CD14-positive monocyte (primary cell): ENCODE measurements at regions not wholly inside any gene's neighbourhood (a gene's known extent, or its start where the extent isn't known, plus 50 kb on each side); places are given as distances from the start of the nearest gene placed in this dataset.

Experiments
- DNase-seq, 3 donors: peaks; one replicate each; pipeline ENCODE4 v3.0.0-alpha.2; 2011 to 2022
- H2AFZ ChIP-seq: 2 replicates; pipeline ENCODE4 v1.6.0; 2012; ENCODE audit warnings: mild to moderate bottlenecking, low read depth, low read length, inconsistent platforms; ENCODE audit not compliant: insufficient read depth, poor library complexity, severe bottlenecking
- H3K27ac ChIP-seq, 2 donors: 1 replicate in 1 of 2; 2 replicates in 1 of 2; pipeline ENCODE4 v1.5.1; 2012 to 2013; ENCODE audit warnings: low read length in 2 of 2, control low read depth in 1 of 2, inconsistent platforms in 1 of 2, low read depth in 1 of 2, mild to moderate bottlenecking in 1 of 2
- H3K27me3 ChIP-seq, 2 donors: one replicate each; pipeline versions ENCODE4 v1.6.0 to v1.6.1; 2011 to 2013; ENCODE audit warnings: low read length in 2 of 2; ENCODE audit not compliant: control insufficient read depth in 2 of 2, insufficient read depth in 2 of 2
- H3K36me3 ChIP-seq, 2 donors: replicated peaks in 1 of 2; 1 replicate in 1 of 2; 2 replicates in 1 of 2; pipeline versions ENCODE4 v1.5.1 to v1.6.1; 2012 to 2013; ENCODE audit warnings: low read length in 2 of 2, control low read depth in 1 of 2, inconsistent platforms in 1 of 2, mild to moderate bottlenecking in 1 of 2; ENCODE audit not compliant: insufficient read depth in 2 of 2, control insufficient read depth in 1 of 2
- H3K4me1 ChIP-seq, 2 donors: 1 replicate in 1 of 2; 2 replicates in 1 of 2; pipeline versions ENCODE4 v1.5.1 to v1.6.1; 2012 to 2013; ENCODE audit warnings: low read length in 2 of 2, control low read depth in 1 of 2, inconsistent platforms in 1 of 2, mild to moderate bottlenecking in 1 of 2, moderate library complexity in 1 of 2; ENCODE audit not compliant: insufficient read depth in 2 of 2, control insufficient read depth in 1 of 2
- H3K4me2 ChIP-seq: replicated peaks from 2 replicates; pipeline ENCODE3; 2012; ENCODE audit warnings: low read length, moderate library complexity, mild to moderate bottlenecking; ENCODE audit not compliant: poor library complexity, severe bottlenecking; ENCODE audit errors: extremely low read depth
- H3K4me3 ChIP-seq, 3 experiments: fragments of 200-600 bp in 1 of 3; sonication (generic) in 1 of 3; replicated peaks in 1 of 3; 1 replicate in 2 of 3; 2 replicates in 1 of 3; pipeline ENCODE4 v1.5.1; 2011 to 2013; ENCODE audit warnings: low read length in 3 of 3, mild to moderate bottlenecking in 3 of 3, control low read depth in 2 of 3, low read depth in 2 of 3, inconsistent platforms in 1 of 3, moderate library complexity in 1 of 3
- H3K79me2 ChIP-seq: 2 replicates; pipeline ENCODE4 v1.6.0; 2012; ENCODE audit warnings: mild to moderate bottlenecking, control low read depth, inconsistent platforms, low read length, moderate library complexity; ENCODE audit not compliant: insufficient read depth
- H3K9ac ChIP-seq: 2 replicates; pipeline ENCODE4 v1.6.0; 2017; ENCODE audit warnings: low read length, mild to moderate bottlenecking; ENCODE audit not compliant: insufficient read depth, poor library complexity, severe bottlenecking
- H3K9me3 ChIP-seq, 2 donors: replicated peaks in 1 of 2; 1 replicate in 1 of 2; 2 replicates in 1 of 2; pipeline versions ENCODE4 v1.5.1 to v1.6.1; 2012 to 2013; ENCODE audit warnings: low read length in 2 of 2, control low read depth in 1 of 2; ENCODE audit not compliant: control insufficient read depth in 1 of 2, insufficient read depth in 1 of 2
- H4K20me1 ChIP-seq: 2 replicates; pipeline ENCODE4 v1.6.0; 2012; ENCODE audit warnings: mild to moderate bottlenecking, low read length, control low read depth, moderate library complexity; ENCODE audit not compliant: insufficient read depth
- H3K27ac Mint-ChIP-seq, 7 donors: one replicate each; pipeline ENCODE4 v1.8.0; 2020; ENCODE audit warnings: mild to moderate bottlenecking in 7 of 7, mixed read lengths in 7 of 7, moderate library complexity in 6 of 7, inconsistent platforms in 2 of 7
- H3K27me3 Mint-ChIP-seq, 3 donors: one replicate each; pipeline ENCODE4 v1.8.0; 2021 to 2022; ENCODE audit warnings: low read depth in 3 of 3, mild to moderate bottlenecking in 3 of 3, mixed read lengths in 3 of 3, moderate library complexity in 3 of 3, inconsistent platforms in 1 of 3
- H3K36me3 Mint-ChIP-seq, 2 donors: one replicate each; pipeline ENCODE4 v1.8.0; 2020; ENCODE audit warnings: mixed read lengths in 2 of 2, inconsistent platforms in 1 of 2, mild to moderate bottlenecking in 1 of 2
- H3K4me1 Mint-ChIP-seq: one replicate; pipeline ENCODE4 v1.8.0; 2020; ENCODE audit warnings: mild to moderate bottlenecking, mixed read lengths
- H3K4me3 Mint-ChIP-seq, 2 donors: one replicate each; pipeline ENCODE4 v1.8.0; 2020; ENCODE audit warnings: mild to moderate bottlenecking in 2 of 2, mixed read lengths in 2 of 2, moderate library complexity in 1 of 2
- H3K9me3 Mint-ChIP-seq, 7 donors: one replicate each; pipeline ENCODE4 v1.8.0; 2020 to 2022; ENCODE audit warnings: mixed read lengths in 7 of 7, mild to moderate bottlenecking in 6 of 7, moderate library complexity in 6 of 7, inconsistent platforms in 2 of 7
- WGBS: methylation state at CpG from one replicate; pipeline ENCODE4 v1.1.5; 2013; ENCODE audit warnings: missing lambda C conversion rate; ENCODE audit not compliant: insufficient coverage; 5-methylcytosine and 5-hydroxymethylcytosine counted together
- intact Hi-C, 2 donors: fragments of 100-400 bp; cut with micrococcal nuclease; formaldehyde crosslinking; loops; one replicate each; pipeline versions ENCODE4 v1.15.0 to v1.15.1; 2023
- TF ChIP-seq, protein P1 (sequence below): fragments of 200-600 bp; IDR thresholded peaks from one replicate; pipeline ENCODE4 v1.8.0; 2022; ENCODE audit warnings: antibody characterized with exemption, mild to moderate bottlenecking

DNA sequence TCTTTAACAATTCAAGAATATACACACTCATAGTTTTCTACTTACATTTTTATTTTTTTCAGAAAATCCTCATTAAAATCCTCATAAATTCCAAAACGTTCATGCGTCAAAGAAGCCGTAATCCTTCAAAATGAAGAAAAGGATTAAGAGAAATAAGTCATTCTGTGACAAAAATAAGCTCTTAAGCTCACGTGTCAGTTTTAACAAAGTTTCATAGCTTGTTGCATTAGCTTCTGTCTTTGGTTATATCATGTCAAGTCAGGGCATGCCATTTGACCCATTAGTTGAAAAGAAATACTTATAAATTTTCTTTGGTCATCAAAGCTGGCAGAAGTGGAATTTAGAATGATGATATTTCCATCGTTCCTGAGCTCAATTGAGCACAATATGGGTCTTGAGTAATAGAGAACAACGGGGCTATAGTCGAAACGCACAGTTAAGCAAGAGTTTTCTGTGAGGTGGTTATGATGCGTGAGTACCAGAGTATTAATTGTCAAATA lies 185.2 kb upstream of the CTSO start:
- Mint-ChIP-seq H3K27me3 (peaks cover 0 to 2% (median under 1%) of the 10 kb centered on the region in 3 donors), H3K9me3 (peaks cover 0 to 4% (median 0%) of the 10 kb centered on the region in 7 donors), H3K27ac (no peak overlapping the region), H3K36me3 (no peaks in the 10 kb centered on the region), H3K4me1 (no peaks in the 10 kb centered on the region), H3K4me3 (no peak overlapping the region)
- H4K20me1 ChIP-seq: no peaks in the 10 kb centered on the region
- no peaks in the 10 kb centered on the region for H3K79me2 ChIP-seq
- H3K4me3 ChIP-seq: no peak overlapping the region
- 100% methylated on average over 2 of the region's 9 CpGs for WGBS
- H3K27ac ChIP-seq: no peak overlapping the region
- H3K9me3 ChIP-seq: no peaks in the 10 kb centered on the region
- H3K27me3 ChIP-seq: no peaks in the 10 kb centered on the region
- intact Hi-C loops: no loop called here
- TF ChIP-seq, protein P1, sequence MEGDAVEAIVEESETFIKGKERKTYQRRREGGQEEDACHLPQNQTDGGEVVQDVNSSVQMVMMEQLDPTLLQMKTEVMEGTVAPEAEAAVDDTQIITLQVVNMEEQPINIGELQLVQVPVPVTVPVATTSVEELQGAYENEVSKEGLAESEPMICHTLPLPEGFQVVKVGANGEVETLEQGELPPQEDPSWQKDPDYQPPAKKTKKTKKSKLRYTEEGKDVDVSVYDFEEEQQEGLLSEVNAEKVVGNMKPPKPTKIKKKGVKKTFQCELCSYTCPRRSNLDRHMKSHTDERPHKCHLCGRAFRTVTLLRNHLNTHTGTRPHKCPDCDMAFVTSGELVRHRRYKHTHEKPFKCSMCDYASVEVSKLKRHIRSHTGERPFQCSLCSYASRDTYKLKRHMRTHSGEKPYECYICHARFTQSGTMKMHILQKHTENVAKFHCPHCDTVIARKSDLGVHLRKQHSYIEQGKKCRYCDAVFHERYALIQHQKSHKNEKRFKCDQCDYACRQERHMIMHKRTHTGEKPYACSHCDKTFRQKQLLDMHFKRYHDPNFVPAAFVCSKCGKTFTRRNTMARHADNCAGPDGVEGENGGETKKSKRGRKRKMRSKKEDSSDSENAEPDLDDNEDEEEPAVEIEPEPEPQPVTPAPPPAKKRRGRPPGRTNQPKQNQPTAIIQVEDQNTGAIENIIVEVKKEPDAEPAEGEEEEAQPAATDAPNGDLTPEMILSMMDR: no peak
- H2AFZ ChIP-seq: no peak overlapping the region
- no peak for DNase-seq
- H3K4me1 ChIP-seq: no peaks in the 10 kb centered on the region
- no peaks in the 10 kb centered on the region for H3K36me3 ChIP-seq
- no peak overlapping the region for H3K9ac ChIP-seq
- H3K4me2 ChIP-seq: no peak overlapping the region

DNA sequence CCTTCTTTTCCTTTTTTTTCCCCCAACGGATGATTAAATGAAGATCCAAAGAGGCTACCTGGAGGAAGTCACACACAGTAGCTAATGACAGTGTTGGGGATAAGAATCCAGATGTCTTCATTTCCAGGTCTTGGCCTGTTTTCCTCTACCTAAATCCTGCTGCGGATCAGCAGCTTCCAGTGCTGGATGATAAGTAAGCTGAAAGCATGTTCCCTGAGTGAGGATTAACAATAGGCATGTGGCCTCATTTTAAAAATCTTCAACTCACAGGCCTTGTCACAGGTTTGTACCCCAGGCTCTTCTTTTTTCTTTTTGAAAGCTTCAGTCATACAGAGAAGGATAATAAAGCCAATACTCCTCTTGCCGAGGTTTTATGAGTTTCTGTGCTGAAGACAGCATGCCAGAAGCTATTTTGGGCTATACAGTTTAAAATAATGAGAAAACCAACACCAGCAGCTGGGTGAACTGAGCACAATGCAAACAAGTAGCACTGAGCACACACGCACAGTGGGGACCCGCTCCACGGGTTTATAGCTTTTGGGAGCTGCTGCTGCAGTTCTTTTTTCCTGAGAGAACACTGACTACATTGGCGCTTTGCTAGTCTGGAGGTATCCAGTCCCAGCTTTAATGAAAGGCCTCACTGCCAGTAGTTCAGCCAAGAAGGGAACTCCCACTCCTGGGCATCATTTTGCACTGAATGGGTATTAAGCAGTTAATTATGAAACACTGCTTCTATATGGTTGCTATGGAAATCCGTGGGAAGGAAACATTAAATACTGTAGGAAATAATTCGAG lies 184.2 kb upstream of the CTSO start:
- H2AFZ ChIP-seq: no peak overlapping the region
- Mint-ChIP-seq H3K9me3 (peaks cover 0 to 7% (median 0%) of the 10 kb centered on the region in 7 donors), H3K4me1 (no peaks in the 10 kb centered on the region), H3K36me3 (no peaks in the 10 kb centered on the region), H3K27me3 (peaks cover 0 to 2% (median 1%) of the 10 kb centered on the region in 3 donors), H3K4me3 (no peak overlapping the region), H3K27ac (no peak overlapping the region)
- intact Hi-C loops: no loop called here
- H4K20me1 ChIP-seq: no peaks in the 10 kb centered on the region
- 91% methylated on average over 4 of the region's 9 CpGs for WGBS
- no peak overlapping the region for H3K4me3 ChIP-seq
- H3K36me3 ChIP-seq: no peaks in the 10 kb centered on the region
- H3K4me1 ChIP-seq: no peaks in the 10 kb centered on the region
- H3K79me2 ChIP-seq: no peaks in the 10 kb centered on the region
- no peak overlapping the region for H3K9ac ChIP-seq
- no peaks in the 10 kb centered on the region for H3K9me3 ChIP-seq
- H3K4me2 ChIP-seq: no peak overlapping the region
- DNase-seq: no peak
- H3K27me3 ChIP-seq: no peaks in the 10 kb centered on the region
- H3K27ac ChIP-seq: no peak overlapping the region
- TF ChIP-seq, protein P1: no peak
